Activated naive CD4-positive, alpha-beta T cell treated with Interleukin-2 at 50 U/mL for 16 hours (primary cell): ENCODE measurements at regions not wholly inside any gene's neighbourhood (a gene's known extent, or its start where the extent isn't known, plus 50 kb on each side); places are given as distances from the start of the nearest gene placed in this dataset.

Experiments
- DNase-seq: peaks from one replicate; pipeline ENCODE4 v3.0.0-alpha.2; 2020

- no peak for DNase-seq
These were observed 83.6 kb upstream of the STX18 start for GRCh38 chr4:4625488-4625887.

- DNase-seq: no peak
These were observed 82.5 kb upstream of the STX18 start for GRCh38 chr4:4624276-4624897.

GRCh38 chr4:4619821-4620220, 78.0 kb upstream of the STX18 start:
- DNase-seq: no peak

- no peak for DNase-seq
These were observed 77.0 kb upstream of the STX18 start for GRCh38 chr4:4618847-4619246.

- no peak for DNase-seq
These were observed 73.3 kb upstream of the STX18 start for GRCh38 chr4:4614925-4615678.

- DNase-seq: no peak
These were observed 71.9 kb upstream of the STX18 start for GRCh38 chr4:4613641-4614286.

GRCh38 chr4:4613126-4613465, 71.2 kb upstream of the STX18 start:
- DNase-seq: no peak

GRCh38 chr4:4610672-4611071, 68.8 kb upstream of the STX18 start:
- DNase-seq: no peak

GRCh38 chr4:4609622-4610334, 67.9 kb upstream of the STX18 start:
- no peak for DNase-seq

- no peak for DNase-seq
These were observed 66.3 kb upstream of the STX18 start for GRCh38 chr4:4608214-4608537.

- no peak for DNase-seq
These were observed 65.7 kb upstream of the STX18 start for GRCh38 chr4:4607336-4608213.

- no peak for DNase-seq
These were observed 64.5 kb upstream of the STX18 start for GRCh38 chr4:4606321-4606720.

GRCh38 chr4:4605849-4606248, 64.0 kb upstream of the STX18 start:
- no peak for DNase-seq

GRCh38 chr4:4603592-4603991, 61.7 kb upstream of the STX18 start:
- no peak for DNase-seq

GRCh38 chr4:4603067-4603466, 61.2 kb upstream of the STX18 start:
- no peak for DNase-seq

GRCh38 chr4:4602468-4602867, 60.6 kb upstream of the STX18 start:
- DNase-seq: no peak

- no peak for DNase-seq
These were observed 60.0 kb upstream of the STX18 start for GRCh38 chr4:4601803-4602369.

GRCh38 chr4:4599481-4600275, 57.8 kb upstream of the STX18 start:
- no peak for DNase-seq

- no peak for DNase-seq
These were observed 57.1 kb upstream of the STX18 start for GRCh38 chr4:4598851-4599411.

GRCh38 chr4:4596720-4597119, 54.9 kb upstream of the STX18 start:
- DNase-seq: no peak

- DNase-seq: no peak
These were observed 53.4 kb upstream of the STX18 start for GRCh38 chr4:4595252-4595651.
